CD4-positive, alpha-beta T cell treated with Interferon gamma for 1 hour (primary cell): ENCODE measurements at regions not wholly inside any gene's neighbourhood (a gene's known extent, or its start where the extent isn't known, plus 50 kb on each side); places are given as distances from the start of the nearest gene placed in this dataset.
"Not testable (repeated sequence)": the region's sequence is repeated elsewhere in the genome, so short reads cannot be mapped to it uniquely, and the experiment has no call there.

ENCODE experiments used
- DNase-seq: peaks from one replicate; pipeline ENCODE4 v3.0.0-alpha.2; 2020

DNA sequence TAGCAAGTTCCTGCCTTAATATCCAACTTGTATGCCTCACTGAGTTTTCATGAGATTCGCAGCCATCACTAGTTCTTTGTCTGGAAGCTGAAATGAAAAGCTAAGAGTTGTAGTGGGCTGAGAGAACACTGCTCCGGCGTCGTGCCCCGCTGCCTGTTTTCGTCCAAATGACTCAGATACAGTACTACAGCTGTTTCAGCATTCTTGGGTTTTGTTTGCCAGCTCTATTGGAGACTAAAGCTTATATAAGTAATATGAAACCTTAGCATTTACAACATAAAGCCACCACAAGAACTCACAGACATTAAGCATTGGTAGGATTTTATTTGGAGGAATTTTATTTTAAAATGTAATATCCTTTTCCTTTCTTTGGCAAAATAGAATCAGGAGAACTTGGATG is 299.7 kb downstream of the DLEU7 start:
- no peak for DNase-seq

DNA sequence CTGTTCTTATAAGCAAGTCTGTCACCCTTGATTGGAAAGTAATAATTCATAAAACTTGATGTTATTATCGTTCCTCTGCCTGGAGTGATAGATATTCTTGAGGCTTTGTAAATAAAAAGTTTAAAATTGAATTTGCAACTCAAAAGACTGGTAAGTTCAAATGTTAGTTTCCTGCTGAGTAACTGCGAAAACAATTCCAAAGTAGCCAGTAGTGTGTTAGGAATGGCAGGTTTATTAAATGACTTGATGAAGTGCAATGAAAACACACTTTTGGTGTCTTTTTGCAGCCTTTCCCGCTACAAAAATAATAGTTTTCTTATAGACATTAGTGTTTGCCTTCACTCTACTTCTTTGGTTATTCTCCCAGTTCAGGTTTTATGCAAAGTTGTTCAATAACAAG is 299.3 kb downstream of the DLEU7 start:
- no peak for DNase-seq

DNA sequence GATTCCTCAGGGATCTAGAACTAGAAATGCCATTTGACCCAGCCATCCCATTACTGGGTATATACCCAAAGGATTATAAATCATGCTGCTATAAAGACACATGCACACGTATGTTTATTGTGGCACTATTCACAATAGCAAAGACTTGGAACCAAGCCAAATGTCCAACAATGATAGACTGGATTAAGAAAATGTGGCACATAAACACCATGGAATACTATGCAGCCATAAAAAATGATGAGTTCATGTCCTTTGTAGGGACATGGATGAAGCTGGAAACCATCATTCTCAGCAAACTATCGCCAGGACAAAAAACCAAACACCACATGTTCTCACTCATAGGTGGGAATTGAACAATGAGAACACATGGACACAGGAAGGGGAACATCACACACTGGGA is 296.3 kb downstream of the DLEU7 start:
- not testable (repeated sequence) for DNase-seq

- no peak for DNase-seq
Observed at GRCh38 chr13:50548586-50548985, 294.9 kb downstream of the DLEU7 start.

GRCh38 chr13:50549221-50549942 is 294.1 kb downstream of the DLEU7 start:
- no peak for DNase-seq

DNA sequence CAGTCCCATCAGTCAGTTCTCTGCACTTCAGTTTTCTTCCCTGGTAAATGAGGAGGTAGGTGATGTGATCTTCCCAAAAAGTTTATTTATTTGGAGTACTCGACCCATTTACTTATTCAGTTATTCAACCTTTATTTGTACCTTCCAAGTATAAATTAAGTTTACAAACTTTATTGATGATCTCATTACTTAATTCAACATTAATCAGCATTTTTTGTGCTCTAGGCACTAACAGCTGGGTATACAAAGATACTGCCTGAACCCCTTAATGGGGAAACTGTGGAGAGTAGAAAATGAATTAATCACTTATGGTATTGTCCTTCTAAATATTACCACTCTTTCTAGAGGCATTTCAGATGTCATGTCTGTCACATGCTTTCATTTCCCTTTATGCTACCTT is 293.3 kb downstream of the DLEU7 start:
- no peak for DNase-seq

GRCh38 chr13:50552424-50552966 is 291.0 kb downstream of the DLEU7 start:
- DNase-seq, result no peak

DNA sequence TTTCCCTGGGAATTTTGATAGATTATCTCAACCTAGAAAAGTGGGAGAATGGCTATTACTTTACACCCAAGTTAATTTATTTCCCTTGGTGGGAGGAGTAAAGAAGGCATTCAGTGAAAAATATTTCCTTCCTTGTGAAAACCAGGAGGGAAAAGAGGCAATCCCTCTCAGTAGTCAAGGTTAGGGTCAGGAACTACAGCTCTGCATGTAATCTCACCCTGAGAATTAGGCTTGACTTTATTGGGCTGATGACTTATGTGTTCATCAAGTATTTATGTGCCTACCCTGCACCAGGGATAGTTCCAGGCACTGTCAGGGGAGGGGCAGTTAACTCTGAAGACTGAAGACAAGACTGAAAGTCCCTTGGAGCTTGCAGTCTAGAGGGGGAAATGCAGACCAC is 281.8 kb downstream of the DLEU7 start:
- no peak for DNase-seq

- no peak for DNase-seq
Observed at GRCh38 chr13:50566646-50567045, 276.8 kb downstream of the DLEU7 start.

DNA sequence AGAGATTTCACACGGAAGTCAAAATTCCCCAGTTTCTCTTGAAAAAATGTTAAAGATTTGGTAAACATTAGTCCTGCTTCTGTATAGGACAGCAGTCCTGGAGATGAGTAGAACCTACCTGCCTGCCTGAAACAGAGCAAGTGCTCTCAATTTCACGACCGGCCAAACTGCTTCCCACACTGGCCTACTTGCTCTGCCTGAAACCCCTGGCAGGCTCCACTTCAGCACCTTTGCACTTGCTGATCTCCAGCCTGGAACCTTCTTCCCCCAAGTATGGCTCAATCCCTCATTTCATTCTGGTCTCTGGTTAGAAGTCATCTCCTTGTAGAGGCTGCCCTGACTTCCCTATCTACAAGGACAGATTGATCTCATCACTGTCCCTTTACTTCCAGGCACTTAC is 271.4 kb downstream of the DLEU7 start:
- no peak for DNase-seq

- DNase-seq, result no peak
Observed at GRCh38 chr13:50573066-50573465, 270.4 kb downstream of the DLEU7 start.

DNA sequence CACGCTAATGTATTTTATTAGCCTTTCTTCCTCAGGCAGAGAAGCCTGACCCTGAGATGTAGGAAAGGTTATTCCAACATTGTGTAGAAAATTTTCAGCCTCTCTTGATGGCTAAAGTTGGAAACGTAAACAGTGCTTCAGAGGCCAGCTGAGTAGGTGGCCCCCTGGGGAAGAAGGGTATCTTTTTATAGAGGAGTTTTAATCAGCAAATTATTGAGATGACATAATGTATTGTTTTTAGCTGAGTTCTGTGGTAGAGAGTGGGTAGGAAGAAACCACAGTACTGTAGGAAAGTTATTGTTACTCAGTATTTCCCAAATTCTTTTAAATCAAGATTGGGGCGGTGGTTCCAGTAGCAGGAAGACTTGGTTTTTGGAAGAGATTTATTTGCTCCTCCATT is 268.8 kb downstream of the DLEU7 start:
- DNase-seq, result no peak

DNA sequence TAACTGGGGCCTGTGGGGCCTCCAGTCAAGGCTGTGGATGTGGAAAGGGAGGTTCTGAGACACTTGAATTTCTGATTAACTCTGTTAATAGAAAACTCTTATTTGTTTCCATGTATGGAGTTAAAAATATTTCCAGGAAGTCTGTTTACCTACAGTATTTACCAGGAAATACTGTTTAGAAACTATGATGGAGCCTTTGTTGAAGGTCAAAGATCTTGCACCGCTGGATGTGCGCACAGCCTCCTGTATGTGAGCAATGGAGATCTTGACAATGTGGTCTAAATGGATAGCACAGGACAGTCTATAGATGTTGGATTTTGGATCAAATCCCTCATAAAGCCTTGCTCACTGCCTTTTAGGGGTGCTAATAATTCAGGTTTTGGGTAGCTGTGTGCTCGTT is 268.4 kb downstream of the DLEU7 start:
- DNase-seq, result no peak

GRCh38 chr13:50576156-50576555 is 267.3 kb downstream of the DLEU7 start:
- DNase-seq, result no peak

DNA sequence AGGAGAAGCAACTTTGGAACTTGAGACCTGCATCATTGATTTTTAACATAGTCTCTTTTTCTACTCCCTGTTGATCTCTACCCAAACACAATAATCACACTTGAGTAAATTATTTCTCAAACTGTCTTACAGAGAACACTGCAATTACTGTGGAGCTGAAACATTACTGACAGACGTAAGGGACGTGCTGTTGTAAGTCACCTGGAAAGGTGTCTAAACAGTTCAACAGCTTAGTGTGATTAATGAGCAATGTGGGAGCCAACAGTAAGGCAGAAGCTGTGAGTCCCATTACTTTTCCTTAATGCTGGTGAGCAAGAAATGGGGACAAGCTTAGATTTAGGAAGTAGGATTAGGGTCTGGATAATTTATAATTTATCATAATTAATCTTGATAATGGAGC is 265.7 kb downstream of the DLEU7 start:
- DNase-seq, result no peak

DNA sequence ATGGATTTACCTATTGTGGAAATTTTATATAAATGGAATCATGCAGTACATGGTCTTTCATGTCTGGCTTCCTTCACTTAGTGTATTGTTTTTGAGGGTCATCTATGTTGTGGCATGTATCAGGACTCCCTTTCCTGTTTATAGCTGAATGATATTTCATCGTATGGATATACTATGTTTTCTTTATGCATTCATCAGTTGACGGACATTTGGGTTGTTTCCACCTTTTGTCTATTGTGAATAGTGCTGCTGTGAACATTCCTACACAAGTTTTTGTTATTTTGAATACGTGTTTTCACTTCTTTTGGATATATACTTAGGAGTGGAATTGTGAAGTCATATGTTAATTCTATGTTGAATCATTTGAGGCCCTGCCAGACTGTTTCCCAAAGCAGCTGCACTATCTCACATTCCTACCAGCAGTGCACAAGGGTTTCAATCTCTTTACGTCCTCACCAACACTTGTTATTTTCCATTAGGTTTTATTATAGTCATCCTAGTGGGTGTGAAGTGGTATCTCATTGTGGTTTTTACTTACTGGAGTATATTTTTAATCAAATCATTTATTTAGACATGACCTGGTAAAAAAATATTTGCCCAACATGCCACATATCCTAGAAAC is 262.7 kb downstream of the DLEU7 start:
- no peak for DNase-seq

DNA sequence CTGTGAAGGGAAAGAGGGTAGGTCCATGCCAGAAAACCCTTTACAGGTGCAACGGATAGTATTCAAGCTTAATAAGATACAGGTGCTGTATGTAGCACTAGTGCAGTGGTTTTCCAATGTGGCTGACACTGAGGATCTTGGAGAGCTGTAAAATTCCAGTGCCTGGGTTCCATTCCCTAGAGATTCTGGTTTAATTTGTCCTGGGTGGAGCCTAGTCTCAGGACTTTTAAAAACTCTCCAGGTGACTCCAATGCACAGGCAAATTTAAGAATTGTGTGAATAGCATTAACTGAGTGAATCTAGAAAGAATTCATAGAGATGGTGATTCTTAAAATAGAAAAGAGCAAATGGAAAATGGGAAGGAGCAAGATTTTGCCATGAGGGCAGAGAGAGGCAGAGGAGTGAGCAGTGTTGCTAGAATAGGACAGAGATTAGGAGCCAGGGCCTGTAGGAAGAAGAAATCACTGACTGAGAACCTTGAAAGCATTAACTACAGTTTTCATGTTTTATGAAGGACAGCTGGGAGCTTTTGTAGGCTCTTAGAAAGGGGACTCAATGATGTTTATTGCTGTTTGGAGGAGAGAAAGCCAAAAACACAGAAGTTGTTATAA is 261.8 kb downstream of the DLEU7 start:
- no peak for DNase-seq

GRCh38 chr13:50584856-50585580 is 258.5 kb downstream of the DLEU7 start:
- DNase-seq, result no peak

- no peak for DNase-seq
Observed at GRCh38 chr13:50585674-50586413, 257.6 kb downstream of the DLEU7 start.

GRCh38 chr13:50586414-50587083 is 256.9 kb downstream of the DLEU7 start:
- DNase-seq, result no peak

DNA sequence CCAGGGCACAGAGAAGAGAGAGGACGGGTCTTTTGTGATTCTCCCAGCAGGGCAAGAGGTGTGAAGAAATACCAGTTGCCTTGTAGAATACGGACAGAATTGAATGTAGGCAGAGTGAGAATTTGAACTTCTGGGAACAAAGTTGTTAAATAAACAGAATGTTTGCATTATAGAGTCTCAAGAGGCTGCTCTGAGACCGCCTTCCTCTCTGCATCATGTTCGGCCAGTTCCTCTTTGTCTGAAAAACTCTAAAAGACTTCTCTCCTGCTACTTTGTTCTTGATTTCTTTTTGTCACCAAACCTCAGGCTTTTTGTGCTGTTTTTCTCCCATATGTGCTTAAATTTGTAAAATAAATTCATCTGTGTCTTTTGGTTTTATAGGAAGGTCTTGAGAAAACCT is 256.4 kb downstream of the DLEU7 start:
- DNase-seq, result peak; percentile 8
